Mesenchymal stem cell (in vitro differentiated cells and primary cell): ENCODE measurements at regions not wholly inside any gene's neighbourhood (a gene's known extent, or its start where the extent isn't known, plus 50 kb on each side); places are given as distances from the start of the nearest gene placed in this dataset.

Experiments
- DNase-seq: peaks from one replicate; pipeline ENCODE4 v3.0.0-alpha.2; 2013
- H2AFZ ChIP-seq: one replicate; pipeline ENCODE4 v1.6.1; 2013; ENCODE audit warnings: low read depth, mild to moderate bottlenecking, control low read depth, inconsistent platforms, low read length, moderate library complexity
- H2AK5ac ChIP-seq: 2 replicates; pipeline ENCODE4 v1.6.1; 2013; ENCODE audit warnings: low read length, moderate library complexity, mild to moderate bottlenecking, inconsistent platforms; ENCODE audit not compliant: severe bottlenecking
- H2BK120ac ChIP-seq: one replicate; pipeline ENCODE4 v1.6.1; 2013; ENCODE audit warnings: low read depth, mild to moderate bottlenecking, inconsistent platforms, low read length, moderate library complexity
- H2BK12ac ChIP-seq, 2 experiments: one replicate each; pipeline ENCODE4 v1.6.1; 2013; ENCODE audit warnings: inconsistent platforms in 2 of 2, low read length in 2 of 2, mild to moderate bottlenecking in 2 of 2, moderate library complexity in 2 of 2, control low read depth in 1 of 2
- H2BK15ac ChIP-seq: one replicate; pipeline ENCODE4 v1.6.1; 2013; ENCODE audit warnings: mild to moderate bottlenecking, low read depth, inconsistent platforms; ENCODE audit not compliant: poor library complexity, severe bottlenecking
- H2BK5ac ChIP-seq: 2 replicates; pipeline ENCODE4 v1.6.1; 2013; ENCODE audit warnings: low read depth, mild to moderate bottlenecking, low read length, control low read depth, inconsistent platforms; ENCODE audit not compliant: poor library complexity, severe bottlenecking
- H3K14ac ChIP-seq, 2 experiments: one replicate each; pipeline ENCODE4 v1.6.1; 2013; ENCODE audit warnings: inconsistent platforms in 2 of 2, low read length in 2 of 2, control low read depth in 1 of 2, mild to moderate bottlenecking in 1 of 2, moderate library complexity in 1 of 2
- H3K18ac ChIP-seq, 2 experiments: one replicate each; pipeline ENCODE4 v1.6.1; 2013; ENCODE audit warnings: inconsistent platforms in 2 of 2, low read length in 2 of 2, control low read depth in 1 of 2, low read depth in 1 of 2, mild to moderate bottlenecking in 1 of 2
- H3K23ac ChIP-seq, 2 experiments: one replicate each; pipeline ENCODE4 v1.6.1; 2013; ENCODE audit warnings: inconsistent platforms in 2 of 2, low read length in 2 of 2, mild to moderate bottlenecking in 2 of 2, moderate library complexity in 2 of 2, control low read depth in 1 of 2
- H3K27ac ChIP-seq: 2 replicates; pipeline ENCODE4 v1.5.1; 2013; ENCODE audit warnings: mild to moderate bottlenecking, moderate library complexity, low read length, control low read depth, inconsistent platforms; ENCODE audit not compliant: poor library complexity, severe bottlenecking
- H3K27me3 ChIP-seq, 2 experiments: 2 replicates each; pipeline versions ENCODE4 v1.6.1 to v1.7.0; 2013; ENCODE audit warnings: low read length in 2 of 2, mild to moderate bottlenecking in 2 of 2, moderate library complexity in 2 of 2, control low read depth in 1 of 2, inconsistent platforms in 1 of 2; ENCODE audit not compliant: control insufficient read depth in 1 of 2, insufficient read depth in 1 of 2
- H3K36me3 ChIP-seq, 2 experiments: 2 replicates each; pipeline versions ENCODE4 v1.6.1 to v1.7.0; 2013; ENCODE audit warnings: low read length in 2 of 2, control low read depth in 1 of 2, inconsistent platforms in 1 of 2, low read depth in 1 of 2, mild to moderate bottlenecking in 1 of 2; ENCODE audit not compliant: insufficient read depth in 2 of 2, control insufficient read depth in 1 of 2
- H3K4ac ChIP-seq, 2 experiments: one replicate each; pipeline ENCODE4 v1.6.1; 2013; ENCODE audit warnings: inconsistent platforms in 2 of 2, low read length in 2 of 2, mild to moderate bottlenecking in 2 of 2, moderate library complexity in 2 of 2, control low read depth in 1 of 2, low read depth in 1 of 2
- H3K4me1 ChIP-seq: 2 replicates; pipeline ENCODE4 v1.6.1; 2013; ENCODE audit warnings: low read depth, low read length, control low read depth; ENCODE audit not compliant: control insufficient read depth, insufficient read depth
- H3K4me2 ChIP-seq: 2 replicates; pipeline ENCODE4 v1.6.1; 2013; ENCODE audit warnings: low read length, mild to moderate bottlenecking, inconsistent platforms; ENCODE audit not compliant: poor library complexity, severe bottlenecking
- H3K4me3 ChIP-seq, 2 experiments: 2 replicates each; pipeline versions ENCODE4 v1.5.1 to v1.7.0; 2013; ENCODE audit warnings: low read length in 2 of 2, mild to moderate bottlenecking in 2 of 2, control low read depth in 1 of 2, low read depth in 1 of 2; ENCODE audit not compliant: insufficient read depth in 1 of 2
- H3K79me1 ChIP-seq: replicated peaks from 2 replicates; pipeline ENCODE4 v1.6.1; 2013; ENCODE audit warnings: mild to moderate bottlenecking, control low read depth, low read length, inconsistent platforms; ENCODE audit not compliant: poor library complexity, severe bottlenecking
- H3K9ac ChIP-seq: 2 replicates; pipeline ENCODE4 v1.7.0; 2013; ENCODE audit warnings: mild to moderate bottlenecking, low read length, moderate library complexity
- H3K9me3 ChIP-seq: 2 replicates; pipeline ENCODE4 v1.7.0; 2013; ENCODE audit warnings: mild to moderate bottlenecking, low read length; ENCODE audit not compliant: control insufficient read depth
- H4K8ac ChIP-seq: one replicate; pipeline ENCODE4 v1.6.1; 2013; ENCODE audit warnings: inconsistent platforms, mild to moderate bottlenecking, low read length, moderate library complexity
- H4K91ac ChIP-seq: one replicate; pipeline ENCODE4 v1.6.1; 2013; ENCODE audit warnings: mild to moderate bottlenecking, low read length, inconsistent platforms
- WGBS: methylation state at CpG from one replicate; pipeline ENCODE4 v1.1.7; 2013; ENCODE audit warnings: mixed read lengths; 5-methylcytosine and 5-hydroxymethylcytosine counted together

DNA sequence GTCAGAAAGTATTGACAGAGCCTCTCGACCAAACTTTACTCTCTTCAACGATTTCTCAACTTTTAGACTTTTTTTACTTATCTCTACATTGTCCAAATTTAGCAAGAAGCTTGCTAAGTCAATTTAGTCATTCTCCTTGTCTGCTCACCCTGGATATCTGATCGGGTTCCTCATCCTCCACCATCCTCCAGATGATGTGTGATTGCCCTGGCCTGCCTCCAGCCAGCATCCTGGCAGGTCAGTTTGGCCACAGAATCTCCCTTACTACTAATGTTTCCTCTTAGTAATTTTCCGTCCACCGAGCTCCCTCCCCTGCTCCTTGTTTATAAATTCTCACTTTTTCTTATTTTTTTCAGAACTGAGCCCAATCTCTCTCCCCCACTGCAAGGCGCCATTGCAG lies 167.9 kb upstream of the ZFP42 start:
- H2AK5ac ChIP-seq = no peak overlapping the region
- H2BK5ac ChIP-seq = no peak overlapping the region
- no peak overlapping the region for H3K18ac ChIP-seq
- H3K4me1 ChIP-seq = no peaks in the 10 kb centered on the region
- H2AFZ ChIP-seq = no peak overlapping the region
- H3K36me3 ChIP-seq = no peaks in the 10 kb centered on the region
- H3K27me3 ChIP-seq = no peaks in the 10 kb centered on the region
- 87% methylated on average over 6 of the region's 6 CpGs for WGBS
- H3K27ac ChIP-seq = no peak overlapping the region
- H3K14ac ChIP-seq = no peak overlapping the region
- H3K4me2 ChIP-seq = no peak overlapping the region
- no peak overlapping the region for H3K9ac ChIP-seq
- H3K9me3 ChIP-seq = peaks cover 8% of the 10 kb centered on the region
- no peak overlapping the region for H4K91ac ChIP-seq
- H2BK120ac ChIP-seq = no peak overlapping the region
- no peak overlapping the region for H3K4ac ChIP-seq
- no peak for DNase-seq
- no peak overlapping the region for H2BK15ac ChIP-seq
- H3K4me3 ChIP-seq = no peak overlapping the region
- no peak overlapping the region for H3K23ac ChIP-seq
- no peak overlapping the region for H4K8ac ChIP-seq
- no peak overlapping the region for H2BK12ac ChIP-seq
- no peaks in the 10 kb centered on the region for H3K79me1 ChIP-seq

DNA sequence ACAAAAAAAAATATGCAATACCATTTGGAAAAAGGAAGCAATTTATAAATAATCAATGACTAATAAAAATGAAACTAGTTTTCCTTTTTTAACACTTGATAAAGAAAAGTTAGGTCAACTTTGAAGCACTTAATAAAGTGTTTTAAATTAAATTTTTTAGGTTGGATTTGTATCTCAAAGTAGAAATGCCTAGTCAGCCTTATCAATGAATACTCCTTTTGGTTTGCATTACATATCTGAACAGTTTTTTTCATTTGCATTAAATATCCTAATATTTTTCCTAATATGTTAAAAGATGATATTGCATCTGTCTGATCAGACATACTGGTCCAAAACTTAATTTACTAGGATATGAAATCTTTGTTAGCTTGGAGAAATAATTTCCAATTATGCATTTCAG lies 155.8 kb upstream of the ZFP42 start:
- H3K4ac ChIP-seq = no peak overlapping the region

DNA sequence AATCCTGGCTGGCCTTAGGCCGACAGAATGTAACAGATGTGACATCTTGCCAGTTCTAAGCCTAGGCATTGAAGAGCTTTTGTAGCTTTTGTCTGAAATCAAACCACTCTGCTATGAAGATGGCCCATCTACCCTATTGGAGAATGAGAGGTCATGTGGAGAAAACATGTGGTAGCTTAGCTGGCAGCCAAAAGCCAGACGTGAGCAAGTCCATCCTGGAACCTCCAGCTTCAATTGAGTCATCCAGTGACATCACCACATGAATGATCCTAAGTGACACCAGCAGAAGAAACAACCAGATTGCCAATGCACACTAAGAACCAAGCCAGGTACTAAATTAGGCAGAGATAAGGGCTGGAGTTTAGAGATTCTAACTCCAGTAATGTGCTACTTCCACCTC lies 154.8 kb upstream of the ZFP42 start:
- Histone ChIP-seq H2BK12ac (no peak overlapping the region), H3K9ac (no peak overlapping the region), H3K4me3 (no peak overlapping the region), H2BK15ac (no peak overlapping the region), H3K4me1 (no peaks in the 10 kb centered on the region), H3K36me3 (no peaks in the 10 kb centered on the region), H3K18ac (no peak overlapping the region), H3K14ac (no peak overlapping the region), H2AFZ (no peak overlapping the region), H3K9me3 (no peaks in the 10 kb centered on the region), H3K4ac (no peak overlapping the region), H3K27ac (no peak overlapping the region), H2BK120ac (no peak overlapping the region), H3K79me1 (no peaks in the 10 kb centered on the region), H2AK5ac (no peak overlapping the region), H3K23ac (no peak overlapping the region), H3K4me2 (no peak overlapping the region), H4K8ac (no peak overlapping the region), H3K27me3 (no peaks in the 10 kb centered on the region), H4K91ac (no peak overlapping the region), H2BK5ac (no peak overlapping the region)
- DNase-seq = peak; percentile 10
- WGBS = 63% methylated on average over 2 of the region's 2 CpGs

More for the DNA sequence above, 155.8 kb upstream of the ZFP42 start:
- Histone ChIP-seq H4K91ac (no peak overlapping the region), H2AK5ac (no peak overlapping the region), H4K8ac (no peak overlapping the region), H3K4me3 (no peak overlapping the region), H3K18ac (no peak overlapping the region), H3K36me3 (no peaks in the 10 kb centered on the region), H3K9me3 (no peaks in the 10 kb centered on the region), H3K23ac (no peak overlapping the region), H2BK5ac (no peak overlapping the region), H2AFZ (no peak overlapping the region), H3K9ac (no peak overlapping the region), H3K4me1 (no peaks in the 10 kb centered on the region), H2BK120ac (no peak overlapping the region), H3K14ac (no peak overlapping the region), H3K79me1 (no peaks in the 10 kb centered on the region), H3K4me2 (no peak overlapping the region), H2BK15ac (no peak overlapping the region), H3K27me3 (no peaks in the 10 kb centered on the region), H3K27ac (no peak overlapping the region), H2BK12ac (no peak overlapping the region)
- no peak for DNase-seq

DNA sequence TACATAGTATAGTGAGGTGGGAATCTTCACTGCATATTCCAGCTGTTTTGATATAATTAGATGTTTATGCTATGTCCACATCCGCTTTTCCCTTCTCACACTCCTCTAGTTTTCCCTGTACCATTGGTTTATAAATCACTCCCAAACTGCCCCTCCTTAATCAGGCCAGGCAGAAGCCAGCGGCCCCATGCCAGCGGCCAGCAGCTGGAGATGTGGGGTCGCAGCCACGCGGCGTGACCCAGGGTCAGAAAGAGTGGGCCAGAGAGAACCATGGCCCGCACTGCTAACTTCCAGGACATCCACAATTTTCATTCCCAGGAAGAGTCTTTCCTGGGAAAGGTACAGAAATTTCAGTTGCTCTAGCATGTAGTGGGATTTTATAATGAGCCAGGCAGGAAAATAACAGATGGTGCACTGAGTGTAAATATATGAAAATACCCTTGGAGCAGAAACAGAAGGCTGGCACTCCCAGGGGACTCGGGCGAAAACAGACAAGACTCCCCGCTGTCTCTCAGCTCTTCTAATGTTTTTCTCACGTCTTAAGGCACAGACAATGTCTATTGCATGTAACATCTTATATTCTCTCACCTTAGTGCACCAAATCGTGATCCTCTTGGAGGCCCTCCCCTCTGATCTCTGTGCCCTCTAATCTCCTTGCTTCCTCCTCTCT lies 145.9 kb upstream of the ZFP42 start:
- H3K4me3 ChIP-seq = no peak overlapping the region
- H3K9ac ChIP-seq = no peak overlapping the region
- no peak overlapping the region for H3K4me2 ChIP-seq
- H3K23ac ChIP-seq = no peak overlapping the region
- H3K18ac ChIP-seq = no peak overlapping the region
- H3K27me3 ChIP-seq = no peaks in the 10 kb centered on the region
- no peak overlapping the region for H2BK15ac ChIP-seq
- 81% methylated on average over 12 of the region's 13 CpGs for WGBS
- no peak overlapping the region for H4K91ac ChIP-seq
- no peak overlapping the region for H2AFZ ChIP-seq
- no peak overlapping the region for H3K14ac ChIP-seq
- H4K8ac ChIP-seq = no peak overlapping the region
- H3K79me1 ChIP-seq = no peaks in the 10 kb centered on the region
- no peak for DNase-seq
- no peaks in the 10 kb centered on the region for H3K4me1 ChIP-seq
- H3K9me3 ChIP-seq = no peaks in the 10 kb centered on the region
- no peak overlapping the region for H2AK5ac ChIP-seq
- no peaks in the 10 kb centered on the region for H3K36me3 ChIP-seq
- no peak overlapping the region for H2BK12ac ChIP-seq
- H2BK5ac ChIP-seq = no peak overlapping the region
- no peak overlapping the region for H3K4ac ChIP-seq
- no peak overlapping the region for H2BK120ac ChIP-seq
- no peak overlapping the region for H3K27ac ChIP-seq
